Mesenteric fat pad (tissue), 1 donor: ENCODE measurements at regions not wholly inside any gene's neighbourhood (a gene's known extent, or its start where the extent isn't known, plus 50 kb on each side); places are given as distances from the start of the nearest gene placed in this dataset.

Experiments used
- DNase-seq: peaks from one replicate; pipeline ENCODE4 v3.0.0-alpha.2; 2020; ENCODE audit warnings: low spot score
- donor health status: DM: yes; HTN: yes; CAD: no.

DNA sequence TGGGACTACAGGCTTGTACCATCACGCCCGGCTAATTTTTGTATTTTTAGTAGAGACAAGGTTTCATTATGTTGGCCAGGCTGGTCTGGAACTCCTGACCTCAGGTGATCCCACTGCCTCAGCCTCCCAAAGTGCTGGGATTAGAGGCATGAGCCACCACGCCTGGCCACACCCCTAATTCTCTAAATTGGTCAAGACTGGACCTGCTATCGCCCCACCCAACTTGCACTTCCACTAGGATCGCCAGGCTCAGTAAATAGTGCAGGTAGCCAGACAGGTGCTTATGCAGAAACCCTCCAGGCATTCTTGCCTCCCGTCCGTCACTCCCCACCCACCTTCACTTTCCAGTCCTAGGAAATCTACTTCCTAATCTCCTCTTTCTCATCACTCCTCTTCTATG, 481.4 kb upstream of the EEF2KMT start:
- DNase-seq, result no peak

DNA sequence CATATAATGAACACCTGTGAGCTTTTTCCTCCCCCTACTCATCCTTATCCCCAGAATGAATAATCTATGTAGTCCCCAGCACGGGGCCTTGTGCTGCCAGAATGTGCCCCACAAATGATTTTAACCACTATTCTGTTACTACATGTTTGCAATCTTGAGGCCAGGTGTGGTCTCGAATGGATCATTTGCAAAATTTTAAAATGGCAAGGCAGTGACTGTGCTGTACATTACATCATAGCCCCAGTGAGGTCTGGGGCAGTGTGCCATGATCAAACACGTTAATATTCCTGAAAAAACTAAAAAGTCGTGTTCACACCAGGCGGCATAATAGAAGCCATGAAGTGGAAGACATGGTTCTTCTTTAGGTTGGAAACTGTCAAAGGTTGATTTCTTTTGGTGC, 479.9 kb upstream of the EEF2KMT start:
- no peak for DNase-seq

DNA sequence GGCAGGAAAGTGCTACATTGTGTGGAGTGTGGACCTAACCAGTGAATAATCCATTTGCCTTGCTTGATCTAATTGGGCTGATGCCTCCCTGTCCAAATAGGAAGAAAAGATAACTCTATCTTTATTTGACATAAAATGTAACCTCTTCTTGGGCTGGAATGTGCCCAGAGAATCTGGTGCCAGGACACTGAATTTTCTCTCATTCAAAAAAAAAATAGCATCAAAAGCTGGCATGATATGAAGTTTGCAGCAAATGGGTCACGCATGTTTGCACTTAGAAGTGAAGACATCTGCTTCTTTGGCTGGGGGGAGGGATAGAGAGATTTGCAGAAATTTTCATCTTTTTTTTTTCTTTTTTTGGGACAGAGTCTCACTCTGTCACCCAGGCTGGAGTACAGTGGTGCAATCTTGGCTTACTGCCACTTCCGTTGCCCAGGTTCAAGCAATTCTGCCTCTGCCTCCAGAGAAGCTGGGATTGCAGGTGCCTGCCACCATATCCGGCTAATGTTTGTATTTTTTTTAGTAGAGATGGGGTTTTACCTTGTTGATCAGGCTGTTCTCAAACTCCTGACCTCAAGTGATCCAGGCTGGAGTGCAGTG, 478.2 kb upstream of the EEF2KMT start:
- DNase-seq, result no peak

DNA sequence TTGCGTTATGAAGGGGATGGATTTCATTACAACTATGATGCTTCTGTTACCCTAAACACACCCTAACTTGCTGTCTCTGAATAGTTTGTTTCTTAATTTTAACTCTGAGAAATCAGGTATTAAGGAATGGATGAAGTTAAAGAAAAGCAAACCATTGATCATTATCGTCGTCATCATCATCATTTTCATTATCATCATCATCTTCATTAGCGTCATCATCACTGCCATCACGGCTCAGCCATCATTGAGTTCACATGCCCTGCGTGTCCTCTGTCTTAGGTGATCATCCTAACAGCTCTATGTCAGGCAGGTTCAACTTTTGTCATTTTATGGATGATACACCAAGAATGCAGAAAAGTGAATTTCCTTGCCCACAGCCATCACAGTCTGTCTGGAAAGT, 477.5 kb upstream of the EEF2KMT start:
- no peak for DNase-seq

DNA sequence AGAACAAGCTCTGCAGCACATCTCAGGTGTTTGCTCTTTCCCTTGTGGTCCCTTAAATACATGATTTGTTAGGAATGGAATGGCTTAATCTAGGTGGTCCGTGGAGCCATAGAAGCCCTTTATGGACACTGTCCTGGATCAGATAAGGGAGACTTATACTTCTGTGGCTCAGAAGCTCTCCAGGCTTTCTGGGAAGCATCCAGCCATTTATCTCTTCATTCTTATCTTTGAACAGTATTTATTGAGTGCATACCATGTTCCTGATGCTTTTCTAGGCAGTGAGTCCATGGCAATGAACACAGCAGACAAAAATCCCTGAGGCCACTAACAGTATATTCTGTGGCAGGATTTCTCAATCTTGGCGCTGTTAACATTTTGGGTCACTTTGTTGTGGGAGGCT, 474.5 kb upstream of the EEF2KMT start:
- DNase-seq, result no peak

DNA sequence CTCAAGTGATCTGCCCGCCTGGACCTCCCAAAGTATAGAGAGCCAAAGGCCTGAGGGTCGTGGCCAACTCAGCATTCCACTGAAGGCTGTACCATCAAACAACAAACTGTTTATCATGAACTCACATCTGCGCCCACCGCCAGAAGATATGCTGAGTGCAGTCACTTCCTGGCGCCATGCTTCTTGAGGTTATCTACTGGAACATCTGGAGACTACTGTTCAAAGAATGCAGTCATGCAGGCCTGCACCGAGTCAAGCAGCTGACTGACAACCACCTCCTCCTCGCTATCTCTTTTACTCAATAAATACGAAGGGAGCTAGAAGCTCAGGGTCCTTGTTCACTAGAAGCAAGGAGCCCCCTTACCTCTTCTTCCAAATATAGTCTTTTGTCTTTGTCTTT, 473.9 kb upstream of the EEF2KMT start:
- no peak for DNase-seq

DNA sequence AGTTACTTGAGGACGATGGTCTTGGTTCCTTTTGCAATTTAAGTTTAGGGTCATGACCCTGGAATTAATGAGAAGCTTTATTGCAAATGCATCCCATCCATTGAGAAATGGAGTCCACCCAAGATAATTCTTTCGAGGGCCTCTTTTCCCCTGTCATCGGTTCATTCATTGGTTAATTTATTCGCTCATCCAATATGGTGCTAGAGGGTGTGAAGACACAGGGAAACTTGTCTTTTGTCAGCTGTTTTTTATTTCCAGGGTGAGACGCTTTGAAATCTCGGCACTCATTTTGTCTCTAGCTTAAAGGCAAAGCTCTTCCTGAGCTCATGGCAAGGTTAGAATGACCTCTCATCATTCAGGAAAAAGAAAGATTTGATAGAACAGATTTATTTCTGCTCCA, 464.2 kb upstream of the EEF2KMT start:
- DNase-seq, result no peak

DNA sequence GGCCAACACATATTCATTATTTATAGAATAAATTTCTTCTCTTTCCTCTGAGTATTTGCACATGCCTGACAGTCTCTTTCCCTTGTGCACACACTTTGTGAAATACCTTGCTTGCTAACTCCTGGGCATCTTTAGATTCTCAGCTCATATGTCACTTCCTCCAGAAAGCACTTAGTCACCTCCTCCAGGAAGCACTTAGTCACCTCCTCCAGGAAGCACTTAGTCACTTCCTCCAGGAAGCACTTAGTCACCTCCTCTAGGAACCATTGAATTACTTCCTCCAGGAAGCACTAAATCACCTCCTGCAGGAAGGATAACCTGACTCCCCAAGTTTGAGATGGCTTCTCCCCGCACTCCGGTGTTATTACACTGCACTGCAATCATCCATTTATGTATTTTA, 462.5 kb upstream of the EEF2KMT start:
- no peak for DNase-seq

DNA sequence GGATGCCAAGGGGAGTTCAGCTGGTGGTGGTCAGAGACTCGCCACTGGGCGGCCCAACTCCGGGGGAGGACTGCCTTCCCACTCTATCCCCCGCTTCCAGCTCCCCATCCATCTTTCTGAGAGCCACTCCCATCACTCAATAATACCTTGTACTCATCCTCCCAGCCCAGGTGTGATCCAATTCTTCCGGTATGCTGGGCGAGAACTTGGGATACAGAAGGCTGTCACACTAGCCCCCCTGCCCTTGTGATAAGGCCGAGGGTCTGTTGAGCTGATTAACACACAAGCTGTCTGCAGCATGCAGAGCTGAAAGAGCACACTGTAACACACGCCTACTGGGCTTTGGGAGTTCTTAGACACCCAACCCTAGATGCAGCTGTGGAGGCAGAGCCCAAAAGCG, 460.4 kb upstream of the EEF2KMT start:
- DNase-seq, result no peak

DNA sequence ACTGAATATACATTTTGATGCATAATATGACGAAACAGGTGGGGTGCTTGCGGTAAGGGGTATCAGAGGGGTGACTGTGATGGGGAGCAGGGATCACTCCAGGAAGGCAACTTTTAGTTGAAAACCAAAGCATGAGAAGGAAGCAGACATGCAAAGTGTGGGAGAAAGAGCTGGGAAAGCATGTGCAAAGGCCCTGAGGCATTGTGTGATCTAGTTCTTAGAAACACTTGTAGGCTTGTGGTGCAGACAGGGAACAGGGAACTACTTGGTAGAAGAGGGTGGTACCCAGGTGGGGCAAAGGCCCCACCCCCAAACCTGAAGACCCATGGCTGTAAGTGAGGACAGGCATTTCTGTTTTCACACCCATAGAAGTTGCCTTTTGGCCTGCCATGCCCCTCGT, 459.9 kb upstream of the EEF2KMT start:
- DNase-seq, result no peak

DNA sequence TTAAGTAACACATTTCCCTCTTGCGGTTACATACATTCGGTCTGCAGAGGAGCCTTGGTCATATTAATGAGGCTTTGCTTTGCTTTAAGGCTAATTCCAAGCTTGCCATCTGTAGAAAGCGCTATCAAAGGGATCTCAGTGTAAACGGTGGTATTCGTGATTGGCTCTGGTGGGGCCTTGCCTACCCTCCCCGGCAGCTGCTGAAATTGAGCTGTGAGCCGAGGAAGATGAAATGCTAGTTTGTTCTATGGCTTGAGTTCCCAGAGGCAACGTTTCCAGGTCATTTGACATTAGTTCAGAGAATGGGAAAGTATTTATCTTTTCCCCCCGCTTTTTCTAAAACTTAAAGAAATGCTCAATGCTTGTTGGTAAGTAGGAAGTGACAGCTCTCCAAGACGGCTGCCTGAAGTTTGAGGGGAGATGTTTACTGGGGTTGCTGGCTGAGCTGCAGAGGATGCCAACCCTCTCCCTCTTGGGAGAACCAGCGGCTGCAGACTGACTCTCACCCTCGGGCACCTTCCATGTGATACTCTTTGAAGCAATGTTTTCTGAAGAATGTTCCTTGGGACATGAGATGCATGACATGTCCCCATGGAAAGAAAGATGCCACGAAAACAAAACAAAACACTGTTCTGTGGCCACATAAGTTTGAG, 458.7 kb upstream of the EEF2KMT start:
- no peak for DNase-seq

DNA sequence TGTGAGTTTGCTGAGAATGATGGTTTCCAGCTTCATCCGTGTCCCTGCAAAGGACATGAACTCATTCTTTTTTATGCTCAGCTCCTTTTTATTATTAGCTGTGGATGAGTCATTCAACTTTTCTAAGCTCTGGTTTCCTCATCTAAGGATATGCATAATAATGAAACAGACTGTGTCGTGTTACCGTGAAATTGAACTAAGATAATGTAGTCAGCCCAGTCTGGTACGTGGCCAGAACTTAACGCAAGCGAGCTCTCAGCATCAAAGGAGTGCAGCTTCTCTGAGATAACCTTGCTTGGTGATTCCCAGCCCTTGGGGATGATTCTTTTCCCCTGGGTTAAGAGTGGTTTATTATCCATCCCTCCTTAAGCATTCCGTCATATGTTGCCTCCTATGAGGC, 454.3 kb upstream of the EEF2KMT start:
- DNase-seq, result no peak

DNA sequence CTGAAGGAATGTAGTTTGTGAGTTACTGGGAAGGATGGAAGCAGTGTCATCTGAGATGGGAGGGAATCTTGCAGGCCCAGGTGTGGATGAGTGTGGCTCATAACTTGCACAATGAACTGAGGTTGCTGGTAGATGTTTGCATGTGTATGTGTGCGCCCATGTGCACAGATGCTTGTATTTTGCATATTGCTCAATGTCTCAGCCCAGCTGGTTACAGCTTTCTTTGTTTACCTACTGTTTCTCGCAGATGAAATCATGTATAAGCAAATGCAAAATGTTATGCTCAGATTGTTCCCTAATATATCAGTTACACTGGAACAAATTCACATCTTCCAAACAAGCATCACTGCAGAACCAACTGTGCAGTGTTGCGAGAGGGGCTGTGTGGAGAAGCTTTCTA, 452.2 kb upstream of the EEF2KMT start:
- no peak for DNase-seq

DNA sequence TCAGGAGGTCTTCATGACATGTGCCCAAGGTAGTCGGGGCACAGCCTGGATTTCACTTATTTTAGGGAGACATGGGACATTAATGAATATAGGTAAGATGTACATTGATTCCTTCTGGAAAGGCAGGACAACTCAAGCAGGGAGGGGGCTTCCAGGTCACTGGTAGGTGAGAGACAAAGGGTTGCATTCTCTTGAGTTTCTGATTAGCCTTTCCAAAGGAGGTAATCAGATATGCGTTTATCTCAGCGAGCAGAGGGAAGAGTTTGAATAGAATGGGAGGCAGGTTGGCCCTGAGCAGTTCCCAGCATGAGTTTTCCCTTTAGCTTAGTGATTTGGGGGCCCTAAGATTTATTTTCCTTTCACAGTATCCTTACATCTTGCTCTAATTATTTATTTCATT, 443.8 kb upstream of the EEF2KMT start:
- DNase-seq, result no peak

DNA sequence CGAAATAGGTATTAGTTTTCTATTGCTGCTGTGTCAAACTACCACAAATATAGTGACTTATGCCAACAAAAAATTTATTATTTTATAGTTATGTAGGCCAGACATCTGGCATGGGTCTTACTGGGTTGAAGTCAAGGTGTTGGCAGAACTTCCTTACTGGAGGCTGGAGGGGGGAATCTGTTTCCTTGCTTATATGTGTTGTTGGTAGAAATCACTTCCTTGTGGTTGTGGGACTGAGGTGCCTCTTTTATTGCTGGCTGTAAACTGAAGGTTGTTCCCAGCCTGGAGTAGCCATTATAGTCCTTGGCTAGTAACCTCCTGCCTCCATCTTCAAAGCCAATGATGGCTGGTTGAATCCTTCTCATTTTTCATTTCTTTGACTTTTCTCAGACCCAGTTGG, 439.8 kb upstream of the EEF2KMT start:
- no peak for DNase-seq

DNA sequence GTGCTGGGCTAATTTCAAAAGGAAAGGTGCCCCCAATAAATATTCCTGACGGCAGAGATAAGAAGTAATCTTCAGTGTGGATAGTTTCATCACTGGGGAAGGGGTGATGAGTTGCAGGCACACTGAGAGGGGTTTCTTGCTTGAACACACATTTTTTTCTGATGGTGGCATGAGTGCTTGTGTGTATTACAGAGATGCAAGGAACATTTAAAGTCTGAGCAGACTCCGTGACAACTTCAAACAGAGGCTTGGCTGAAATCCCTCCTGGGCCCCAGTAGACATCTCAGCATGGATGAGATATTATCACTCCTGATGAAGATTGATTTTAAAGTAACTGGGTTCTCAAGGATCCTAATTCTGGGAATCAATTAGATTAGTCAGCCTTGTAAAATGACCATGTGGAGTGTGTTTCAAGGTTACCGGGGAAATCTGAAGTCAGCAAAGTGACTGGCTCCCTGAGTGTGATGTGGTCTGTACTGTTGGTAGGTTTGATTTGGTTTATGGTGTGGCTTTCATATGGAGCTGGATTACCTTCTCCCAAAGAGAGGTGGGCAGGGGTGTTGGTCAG, 435.8 kb upstream of the EEF2KMT start:
- no peak for DNase-seq

DNA sequence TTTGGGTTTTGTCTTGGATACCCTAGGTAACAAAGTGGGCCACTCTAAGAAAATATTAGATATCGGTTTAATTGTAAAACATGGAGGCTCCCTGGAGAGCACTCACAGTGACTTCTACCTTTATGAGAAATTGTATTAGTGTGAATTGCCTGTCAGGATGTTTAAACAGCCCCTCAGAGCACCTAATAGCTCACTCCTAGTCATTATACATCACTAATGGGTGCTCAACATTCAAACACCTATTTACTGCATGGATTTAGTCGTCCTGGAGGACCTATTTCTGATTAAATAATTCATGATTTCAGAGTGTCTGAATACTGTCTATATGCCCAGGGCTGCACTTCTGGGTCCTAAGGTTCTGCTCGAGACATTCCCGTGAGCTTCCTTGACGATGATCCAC, 430.2 kb upstream of the EEF2KMT start:
- no peak for DNase-seq

DNA sequence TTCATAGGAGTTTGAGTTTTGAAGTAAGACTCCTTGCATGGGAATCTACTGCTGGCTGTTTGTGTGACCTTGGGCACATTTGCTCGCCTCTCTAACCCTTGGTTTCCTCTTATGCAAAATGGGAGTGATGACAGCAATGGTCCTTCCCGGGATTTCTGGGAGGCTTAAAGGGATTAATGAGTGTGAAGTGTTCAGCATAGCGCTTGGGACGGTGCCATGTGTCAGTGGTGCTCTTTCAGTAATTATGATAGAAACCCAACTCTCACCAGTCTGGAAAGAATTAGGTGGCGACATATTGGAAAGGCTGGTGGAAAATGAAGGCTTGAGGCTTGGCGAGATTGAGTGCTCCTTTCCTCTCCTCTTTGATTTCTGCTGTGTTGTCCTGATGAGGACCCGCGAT, 429.2 kb upstream of the EEF2KMT start:
- no peak for DNase-seq

DNA sequence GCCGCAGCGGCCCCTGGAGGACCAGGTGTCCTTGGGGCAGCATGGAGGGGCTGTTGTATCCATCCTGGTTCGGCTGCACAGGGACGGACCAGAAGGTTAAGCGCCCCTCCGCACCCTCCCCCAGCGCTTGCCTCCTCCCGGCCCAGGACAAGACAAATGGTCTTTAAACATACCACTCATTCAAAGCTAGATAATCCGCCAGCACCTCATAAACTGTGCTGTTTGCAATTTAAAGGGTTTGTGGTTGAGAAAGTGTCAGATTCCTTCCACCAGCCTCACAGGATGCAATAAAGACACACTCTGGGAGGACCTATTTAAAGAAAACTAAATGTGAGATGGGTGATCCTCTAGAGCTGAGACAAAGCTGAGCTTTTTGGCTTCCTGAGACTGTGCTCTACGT, 426.2 kb upstream of the EEF2KMT start:
- DNase-seq, result no peak

DNA sequence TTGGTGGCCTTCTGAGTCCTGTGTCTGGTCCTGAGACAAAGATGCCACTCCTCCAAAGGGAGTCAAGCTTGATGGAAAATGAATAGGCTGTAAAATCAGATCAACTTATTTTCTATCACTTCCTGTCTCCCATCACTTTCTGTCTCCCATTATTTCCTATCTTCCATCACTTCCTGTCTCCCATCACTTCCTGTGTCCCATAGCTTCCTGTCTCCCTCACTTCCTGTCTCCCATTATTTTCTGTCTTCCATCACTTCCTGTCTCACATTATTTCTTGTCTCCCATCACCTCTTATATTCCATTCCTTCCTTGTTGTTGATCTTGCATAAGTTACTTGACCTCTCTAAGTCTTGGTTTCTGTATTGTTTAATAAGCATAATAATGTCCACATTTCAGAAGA, 418.5 kb upstream of the EEF2KMT start:
- no peak for DNase-seq

DNA sequence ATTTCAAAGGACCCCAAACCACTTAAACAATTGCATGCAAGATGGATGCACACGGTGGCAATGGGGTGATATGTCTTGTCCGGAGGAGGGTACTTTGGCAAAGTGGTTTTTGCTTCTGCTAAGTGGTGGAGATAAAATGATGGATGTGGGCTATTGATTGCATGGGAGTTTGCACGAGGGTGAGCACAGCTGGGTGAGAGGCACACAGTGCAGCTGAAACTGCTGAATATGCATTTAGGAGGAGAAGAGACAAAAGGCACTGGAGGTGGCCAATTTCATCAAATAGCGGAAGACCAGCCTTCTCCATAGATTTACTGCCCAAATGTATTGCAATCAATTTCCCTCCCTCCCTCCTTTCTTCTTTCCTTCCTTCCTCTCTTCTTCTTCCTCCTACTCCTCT, 414.4 kb upstream of the EEF2KMT start:
- no peak for DNase-seq

DNA sequence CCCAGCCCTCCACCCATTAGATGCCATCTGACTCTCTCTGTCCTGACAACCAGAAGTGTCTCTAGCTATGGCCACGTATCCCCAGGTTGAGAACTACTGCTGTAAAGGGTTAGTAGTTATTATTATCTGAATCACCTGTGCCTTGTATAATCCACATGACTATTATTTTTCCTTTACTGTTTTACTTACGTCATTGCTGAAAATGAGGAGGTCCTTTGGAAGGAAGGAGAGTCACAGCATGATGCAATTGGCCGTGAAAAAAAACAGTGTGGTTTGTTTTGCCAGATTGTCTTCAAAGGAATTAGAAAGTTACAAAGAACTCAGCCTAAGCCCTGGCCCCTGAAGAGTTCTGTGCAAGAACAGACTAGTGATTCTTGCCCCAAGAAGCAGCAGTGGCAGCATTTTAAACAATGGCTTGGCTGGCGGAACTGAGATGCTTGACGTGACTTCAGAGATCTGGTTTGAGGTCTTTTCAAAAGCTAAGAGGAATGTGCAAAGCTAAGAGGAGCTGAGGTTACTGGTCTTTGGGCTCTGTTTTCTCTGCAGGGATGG, 413.3 kb upstream of the EEF2KMT start:
- no peak for DNase-seq

DNA sequence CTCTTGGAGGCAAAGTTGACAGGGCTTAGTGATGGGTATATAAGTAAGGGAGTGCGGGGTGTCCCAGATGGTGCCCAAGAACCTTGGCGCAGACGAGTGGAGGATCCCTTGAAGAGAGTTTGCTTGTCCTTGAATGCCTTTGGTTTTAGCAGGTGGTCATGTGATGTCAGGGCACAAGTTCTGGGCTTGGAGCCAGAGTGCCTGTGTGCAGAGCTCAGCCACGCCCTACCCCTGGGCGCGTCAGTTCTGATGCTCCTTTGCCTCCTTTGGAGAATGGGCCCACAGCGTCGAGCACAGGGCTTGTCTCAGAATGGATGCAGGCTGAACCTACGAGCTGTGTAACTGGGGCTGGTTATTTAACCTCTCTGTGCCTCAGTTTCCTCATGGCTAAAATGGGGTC, 412.2 kb upstream of the EEF2KMT start:
- no peak for DNase-seq
